NCI-H82 treated with DMSO at 0.1 percent for 48 hours (cell line): ENCODE measurements at regions not wholly inside any gene's neighbourhood (a gene's known extent, or its start where the extent isn't known, plus 50 kb on each side); places are given as distances from the start of the nearest gene placed in this dataset.
"Not testable (repeated sequence)": the region's sequence is repeated elsewhere in the genome, so short reads cannot be mapped to it uniquely, and the experiment has no call there.

Source experiments
- DNase-seq: peaks from one replicate; lab custom pipeline; 2025; ENCODE audit not compliant: unreplicated experiment; lab: John Stamatoyannopoulos, UW

DNA sequence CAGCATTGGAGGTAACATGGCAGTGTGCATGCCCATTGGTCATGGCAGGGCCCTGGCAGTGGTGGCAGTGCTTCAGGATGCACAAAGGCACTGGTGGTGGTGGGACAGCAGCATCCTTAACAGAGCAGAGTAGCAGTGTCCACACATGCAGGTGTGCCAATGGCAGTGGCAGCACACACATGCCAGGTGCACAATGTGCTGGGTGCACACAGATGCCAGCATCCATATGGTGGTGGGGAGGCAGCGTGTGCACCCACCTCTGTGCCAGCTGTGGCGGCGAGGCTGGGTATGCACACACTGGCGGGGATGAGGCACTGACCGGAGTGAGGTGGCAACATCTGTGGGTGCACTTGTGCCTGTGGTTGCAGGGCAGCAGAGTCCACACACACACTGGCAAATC lies 150.6 kb downstream of the SI start:
- no peak for DNase-seq

DNA sequence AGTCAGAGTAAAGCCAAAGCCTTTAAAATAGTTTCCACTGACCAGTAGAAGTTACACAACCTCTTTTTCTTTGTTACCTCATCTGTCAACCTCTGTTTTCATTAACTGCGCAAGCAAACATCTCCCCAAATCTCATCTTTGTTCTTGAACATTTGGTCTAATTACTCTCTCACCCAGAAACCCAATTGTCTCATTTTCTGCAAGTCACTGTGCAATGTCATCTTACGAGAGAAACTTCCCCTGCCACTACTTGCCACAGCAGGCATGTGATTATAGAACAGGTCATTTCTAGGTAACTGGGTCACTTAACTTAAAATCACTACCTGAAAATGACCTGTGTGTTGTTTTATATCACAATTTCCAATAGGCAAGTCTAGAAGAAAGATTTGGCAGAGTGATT lies 159.4 kb downstream of the SI start:
- DNase-seq, result no peak

DNA sequence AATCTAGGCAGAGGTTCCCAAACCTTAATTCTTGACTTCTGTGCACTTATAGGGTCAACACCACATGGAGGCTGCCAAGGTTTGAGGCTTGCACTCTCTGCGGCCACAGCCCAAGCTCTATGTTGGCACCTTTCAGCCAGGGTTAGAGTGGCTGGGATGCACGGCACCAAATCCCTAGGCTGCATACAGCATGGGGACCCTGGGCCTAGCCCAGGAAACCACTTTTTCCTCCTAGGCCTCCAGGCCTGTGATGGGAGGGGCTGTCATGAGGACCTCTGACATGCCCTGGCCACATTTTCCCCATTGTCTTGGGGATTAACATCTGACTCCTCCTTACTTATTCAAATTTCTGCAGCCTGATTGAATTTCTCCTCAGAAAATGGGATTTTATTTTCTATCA lies 165.4 kb downstream of the SI start:
- DNase-seq, result no peak

DNA sequence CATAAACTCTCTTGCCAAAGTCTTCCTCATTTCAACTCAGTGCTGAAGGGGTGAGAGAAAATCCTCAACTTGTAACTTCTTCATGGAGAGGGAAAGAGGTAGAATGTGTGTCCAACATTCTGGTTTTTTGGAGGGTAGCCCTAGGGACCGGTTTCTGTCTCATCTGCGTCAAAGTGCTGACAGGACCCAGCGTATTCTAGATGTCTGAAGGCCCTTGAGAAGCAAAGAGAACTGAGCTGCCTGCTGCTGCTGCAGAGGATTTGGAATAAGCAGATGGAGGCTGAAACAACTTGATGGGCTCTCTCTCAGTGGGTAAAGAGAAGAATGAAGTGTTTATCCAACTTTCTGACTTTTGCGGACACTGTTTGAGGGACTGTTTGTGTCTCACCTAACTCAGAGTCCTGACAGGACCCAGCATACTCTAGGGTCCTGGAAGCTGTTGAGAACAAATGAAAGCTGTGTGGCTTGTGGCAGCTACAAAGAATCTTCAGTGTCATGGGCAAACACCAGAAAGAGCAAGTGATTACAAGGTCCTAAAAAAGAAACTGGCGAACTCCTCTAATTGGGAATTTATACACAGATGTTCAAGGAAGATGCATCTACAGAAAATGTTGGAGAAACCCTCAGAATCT lies 174.4 kb downstream of the SI start:
- DNase-seq, result no peak

DNA sequence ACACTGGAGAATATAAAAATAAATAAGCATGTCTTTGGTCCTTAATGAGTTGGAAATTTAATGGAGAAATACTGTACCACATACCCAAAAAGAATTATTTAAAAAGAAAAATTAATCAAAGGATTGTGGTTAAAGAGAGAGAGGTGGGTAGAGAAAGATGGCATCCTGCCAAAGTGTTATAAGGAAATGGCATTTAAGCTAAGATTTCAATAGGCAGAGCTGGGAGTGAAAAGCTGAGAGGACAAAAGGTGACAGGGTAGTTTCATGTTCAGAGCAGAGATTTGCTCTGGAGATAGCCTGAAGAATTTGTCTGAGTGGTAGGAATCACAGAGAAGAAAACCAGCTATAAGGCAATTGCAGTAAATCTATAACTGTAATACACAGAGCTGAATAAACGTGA lies 181.0 kb downstream of the SI start:
- no peak for DNase-seq

DNA sequence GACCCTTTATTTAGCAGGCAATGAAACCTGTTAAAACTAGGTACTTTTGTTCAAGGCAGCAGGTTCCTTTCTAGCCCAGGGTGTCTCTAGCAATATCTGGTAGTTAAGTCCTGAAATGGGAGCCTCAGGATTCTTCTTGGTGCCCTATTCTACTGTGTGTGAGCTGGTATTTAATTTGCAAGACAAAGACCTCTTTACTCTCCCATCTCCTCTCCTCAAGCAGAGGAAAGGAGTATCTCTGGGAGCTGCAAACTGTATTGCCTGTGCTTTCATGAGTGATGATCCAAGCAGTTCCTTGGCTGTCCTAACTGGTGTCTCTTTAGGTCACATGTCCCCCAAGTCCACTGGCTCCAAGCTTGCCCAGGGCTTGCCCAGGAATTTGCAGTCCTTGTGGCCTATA lies 188.2 kb downstream of the SI start:
- no peak for DNase-seq

DNA sequence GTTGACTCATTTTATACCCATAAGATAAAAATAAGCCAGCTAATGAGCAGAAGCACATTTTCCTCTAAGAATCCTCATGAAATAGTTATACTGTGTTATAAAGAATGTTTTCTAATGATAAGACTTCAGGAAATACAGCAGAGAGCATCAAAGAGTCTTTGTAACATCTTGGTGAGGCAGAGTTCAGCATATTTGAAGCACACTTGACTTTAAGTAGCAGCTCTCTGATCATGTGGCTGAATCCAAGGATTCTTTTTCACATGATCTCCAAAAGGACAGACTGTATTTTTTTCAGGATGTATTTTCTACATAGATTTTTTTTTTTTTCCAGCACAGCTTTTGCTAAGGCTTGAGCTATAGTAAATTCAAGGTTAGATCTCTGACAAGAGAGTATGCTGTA lies 195.1 kb downstream of the SI start:
- no peak for DNase-seq

DNA sequence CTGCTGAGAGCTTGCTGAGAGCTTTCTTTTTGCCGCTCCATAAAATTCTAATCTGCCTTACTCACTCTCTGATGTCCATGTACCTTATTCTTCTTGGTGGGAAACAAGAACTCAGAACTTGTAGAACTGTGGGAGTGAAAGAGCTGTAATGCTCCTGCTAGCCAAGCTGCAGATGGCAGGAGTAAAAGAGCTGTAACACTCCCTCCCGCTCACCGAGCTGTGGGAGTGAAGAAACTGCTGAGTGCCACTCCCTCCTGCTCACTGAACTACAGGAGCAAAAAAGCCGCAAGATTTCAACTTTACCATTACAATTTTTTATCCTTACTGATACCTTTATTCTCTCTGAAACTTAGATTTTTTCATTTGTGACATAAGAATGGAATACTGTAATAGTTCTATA lies 199.1 kb downstream of the SI start:
- no peak for DNase-seq

- no peak for DNase-seq
These were observed 213.8 kb downstream of the SI start for GRCh38 chr3:164864454-164864853.

- peak; percentile 16 for DNase-seq
These were observed 225.4 kb downstream of the SI start for GRCh38 chr3:164852866-164853265.

- DNase-seq, result no peak
These were observed 226.4 kb downstream of the SI start for GRCh38 chr3:164851905-164852304.

- no peak for DNase-seq
These were observed 227.1 kb downstream of the SI start for GRCh38 chr3:164851204-164851603.

GRCh38 chr3:164848923-164849322 lies 229.4 kb downstream of the SI start:
- no peak for DNase-seq

- DNase-seq, result no peak
These were observed 232.6 kb downstream of the SI start for GRCh38 chr3:164845739-164846138.

DNA sequence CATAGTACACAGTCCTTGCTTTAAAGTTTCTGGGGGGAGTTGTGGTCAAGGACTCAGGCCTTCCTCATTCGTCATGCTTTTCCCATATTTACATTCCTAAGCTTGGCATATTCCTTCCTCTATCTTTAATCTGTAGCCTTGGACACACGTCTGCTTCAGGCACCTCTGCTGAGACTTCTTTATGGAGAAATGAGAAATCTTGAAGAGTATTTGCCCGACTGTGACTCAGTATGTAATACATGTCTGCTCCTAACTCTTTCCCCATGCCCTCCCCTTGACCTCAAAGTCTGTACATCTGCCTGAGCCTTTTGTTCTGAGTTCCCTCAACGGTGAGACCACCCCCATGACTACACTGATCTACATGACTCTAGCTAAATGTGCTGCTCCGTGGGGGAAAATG lies 246.1 kb downstream of the SI start:
- DNase-seq, result no peak

DNA sequence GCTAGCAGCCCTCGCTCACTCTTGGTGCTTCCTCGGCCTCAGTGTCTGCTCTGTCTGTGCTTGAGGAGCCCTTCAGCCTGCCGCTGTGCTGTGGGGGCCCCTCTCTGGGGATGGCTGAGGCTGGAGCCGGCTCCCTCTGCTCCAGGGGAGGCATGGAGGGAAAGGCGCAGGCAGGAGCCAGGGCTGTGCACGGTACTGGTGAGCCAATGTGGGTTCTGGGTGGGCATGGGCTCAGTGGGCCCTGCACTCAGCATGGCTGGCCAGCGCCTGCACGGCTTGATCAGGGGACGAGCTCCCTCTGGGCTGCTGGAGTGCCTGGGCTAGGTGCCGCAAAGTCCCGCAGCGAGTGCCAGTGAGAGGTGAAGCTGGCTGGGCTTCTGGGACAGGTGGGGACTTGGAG lies 260.0 kb downstream of the SI start:
- no peak for DNase-seq

GRCh38 chr3:164814106-164814505 lies 264.2 kb downstream of the SI start:
- DNase-seq, result no peak

- no peak for DNase-seq
These were observed 266.3 kb downstream of the SI start for GRCh38 chr3:164812042-164812441.

- no peak for DNase-seq
These were observed 272.1 kb downstream of the SI start for GRCh38 chr3:164806188-164806587.

DNA sequence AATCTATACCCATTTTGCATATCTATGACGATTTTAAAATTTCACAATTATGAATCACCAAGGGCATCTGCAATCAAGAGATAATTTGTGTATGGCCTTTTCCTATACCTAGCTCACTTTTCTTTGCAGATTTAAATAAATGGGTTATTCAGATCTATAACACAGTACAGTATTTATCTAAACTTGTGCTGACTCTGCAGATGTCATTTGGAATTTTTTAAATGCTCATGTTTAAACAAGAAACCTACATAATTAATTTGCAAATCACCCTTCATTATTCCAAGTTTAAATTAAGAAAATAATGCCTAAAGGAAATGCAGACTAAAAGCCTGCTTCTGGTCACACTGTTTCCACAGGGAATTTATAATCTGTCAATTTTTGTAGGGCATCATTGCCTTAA lies 284.2 kb downstream of the SI start:
- DNase-seq, result no peak

- DNase-seq, result no peak
These were observed 287.0 kb downstream of the SI start for GRCh38 chr3:164791263-164791662.

- not testable (repeated sequence) for DNase-seq
These were observed 293.9 kb downstream of the SI start for GRCh38 chr3:164784407-164784806.

- DNase-seq, result no peak
These were observed 296.5 kb downstream of the SI start for GRCh38 chr3:164781755-164782154.

DNA sequence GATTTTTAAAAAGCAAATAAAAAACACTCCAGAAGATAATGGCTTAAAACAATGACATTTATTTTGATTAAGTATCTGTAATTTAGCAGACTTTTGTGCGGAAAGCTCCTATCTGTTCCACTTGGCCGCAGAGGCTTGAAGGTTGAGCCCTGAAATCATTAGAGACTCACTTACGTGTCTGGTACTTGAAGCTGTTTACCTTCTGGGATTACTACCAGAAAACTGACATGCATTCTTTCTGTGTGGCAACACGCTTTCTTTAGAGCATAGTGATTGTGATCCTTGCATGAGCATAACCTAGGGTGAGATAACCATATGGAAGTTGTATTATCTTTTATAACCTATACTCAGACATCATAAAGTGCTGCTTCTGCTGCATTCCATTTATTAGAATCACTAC lies 298.5 kb downstream of the SI start:
- no peak for DNase-seq
